Karpas-422 (cell line): ENCODE measurements at regions not wholly inside any gene's neighbourhood (a gene's known extent, or its start where the extent isn't known, plus 50 kb on each side); places are given as distances from the start of the nearest gene placed in this dataset.
"Not testable (repeated sequence)": the region's sequence is repeated elsewhere in the genome, so short reads cannot be mapped to it uniquely, and the experiment has no call there.

Experiments used
- DNase-seq: peaks from one replicate; pipeline ENCODE4 v3.0.0-alpha.2; 2015
- H2AFZ ChIP-seq: fragments of 200-600 bp; sonication (generic); 2 replicates; pipeline ENCODE4 v1.6.1; 2014; ENCODE audit warnings: antibody characterized with exemption, low read length, mixed read lengths
- H3K27ac ChIP-seq: fragments of 200-600 bp; sonication (generic); 2 replicates; pipeline ENCODE4 v1.5.1; 2014; ENCODE audit warnings: mild to moderate bottlenecking, low read length, moderate library complexity
- H3K27me3 ChIP-seq: fragments of 200-600 bp; sonication (generic); 2 replicates; pipeline ENCODE4 v1.6.1; 2014; ENCODE audit warnings: low read length, mixed read lengths
- H3K36me3 ChIP-seq: fragments of 200-600 bp; sonication (generic); 2 replicates; pipeline ENCODE4 v1.6.1; 2014; ENCODE audit warnings: low read length, mixed read lengths; ENCODE audit not compliant: insufficient read depth
- H3K4me1 ChIP-seq: fragments of 200-600 bp; sonication (generic); 2 replicates; pipeline ENCODE4 v1.6.1; 2014; ENCODE audit warnings: mild to moderate bottlenecking, low read length, mixed read lengths
- H3K4me2 ChIP-seq: fragments of 200-600 bp; sonication (generic); 2 replicates; pipeline ENCODE4 v1.6.1; 2014; ENCODE audit warnings: low read length, low read depth, mild to moderate bottlenecking; ENCODE audit not compliant: poor library complexity, severe bottlenecking
- H3K4me3 ChIP-seq: fragments of 200-600 bp; sonication (generic); 2 replicates; pipeline ENCODE4 v1.5.1; 2014; ENCODE audit warnings: mild to moderate bottlenecking, antibody characterized with exemption, low read length, mixed read lengths
- H3K79me2 ChIP-seq: fragments of 200-600 bp; sonication (generic); 2 replicates; pipeline ENCODE4 v1.6.1; 2014; ENCODE audit warnings: mild to moderate bottlenecking, low read length, mixed read lengths
- H3K9ac ChIP-seq: fragments of 200-600 bp; sonication (generic); 2 replicates; pipeline ENCODE4 v1.6.0; 2014; ENCODE audit warnings: low read length
- H3K9me2 ChIP-seq: fragments of 200-600 bp; sonication (generic), shearing (Covaris generic); replicated peaks from 2 replicates; pipeline ENCODE4 v1.6.0; 2014; ENCODE audit warnings: mild to moderate bottlenecking, low read length, moderate library complexity; ENCODE audit not compliant: insufficient read depth
- H3K9me3 ChIP-seq: fragments of 300-700, 200-600 bp; sonication (generic); 2 replicates; pipeline ENCODE4 v1.6.1; 2014; ENCODE audit warnings: low read length, mixed read lengths
- H4K20me1 ChIP-seq: fragments of 200-600 bp; sonication (generic); 2 replicates; pipeline ENCODE4 v1.6.1; 2014; ENCODE audit warnings: mild to moderate bottlenecking, antibody characterized with exemption, low read length, low read depth; ENCODE audit not compliant: insufficient read depth

DNA sequence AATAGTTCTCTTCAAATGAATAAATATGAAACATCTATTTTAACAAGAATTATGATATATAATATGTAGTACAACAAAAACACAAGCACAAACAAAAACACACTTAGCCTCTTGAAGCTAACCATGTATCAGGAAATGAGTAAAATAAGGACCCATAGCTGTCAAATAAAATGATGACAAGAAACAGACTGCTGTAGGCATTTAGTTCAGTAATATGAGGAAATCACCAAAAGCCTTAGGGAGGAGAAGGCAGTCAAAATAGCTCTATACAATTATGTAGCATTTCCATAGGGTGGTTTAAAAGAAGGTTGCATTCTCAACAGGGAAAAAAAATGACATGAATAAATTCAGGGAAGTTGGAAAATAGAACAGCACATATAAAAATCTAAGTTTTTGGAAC, 163.4 kb downstream of the PCDH20 start:
- Histone ChIP-seq H2AFZ (no peak overlapping the region), H3K27ac (no peak overlapping the region), H3K9ac (no peak overlapping the region), H3K9me3 (no peaks in the 10 kb centered on the region), H3K79me2 (no peaks in the 10 kb centered on the region), H3K9me2 (no peaks in the 10 kb centered on the region), H4K20me1 (no peaks in the 10 kb centered on the region), H3K27me3 (no peaks in the 10 kb centered on the region), H3K36me3 (no peaks in the 10 kb centered on the region), H3K4me1 (no peaks in the 10 kb centered on the region), H3K4me2 (no peak overlapping the region), H3K4me3 (no peak overlapping the region)
- no peak for DNase-seq

DNA sequence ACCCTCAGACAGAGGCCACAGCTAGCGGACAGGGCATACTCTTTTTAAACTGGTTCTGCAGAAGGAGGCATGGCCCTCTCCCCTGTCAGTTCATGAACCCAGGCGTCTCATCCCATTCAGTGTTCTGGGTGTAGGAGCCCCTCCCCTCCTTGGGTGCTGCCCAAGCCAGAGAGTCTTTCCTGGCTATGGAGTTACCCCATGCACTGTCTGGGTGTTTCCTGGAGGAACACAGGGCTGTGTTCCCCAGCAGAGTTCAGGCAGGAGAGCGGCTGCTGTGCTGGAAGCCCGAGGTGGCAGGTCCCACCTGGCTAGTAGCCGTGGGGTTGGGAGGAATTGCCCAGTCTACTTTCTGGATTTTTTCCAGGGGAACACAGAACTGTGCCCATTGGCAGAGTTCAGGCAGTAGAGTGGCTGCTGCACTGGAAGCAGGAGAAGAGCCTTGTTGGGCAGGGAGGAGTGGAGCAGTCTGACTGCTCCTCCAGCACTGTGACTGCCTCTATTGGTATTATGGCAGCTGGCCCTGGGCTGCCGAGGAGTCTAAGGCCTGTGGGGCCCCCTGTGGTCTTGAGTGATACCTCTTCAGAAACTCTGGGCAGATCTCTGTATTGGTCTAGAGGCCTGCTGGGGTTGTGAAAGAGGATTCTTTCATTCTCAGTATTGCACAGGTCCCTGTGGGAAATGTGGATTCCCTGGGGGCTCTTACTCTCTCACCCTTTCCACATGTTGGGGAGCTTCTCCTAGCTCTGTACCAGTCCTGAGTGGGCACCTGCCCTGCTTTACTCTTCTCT, 168.3 kb downstream of the PCDH20 start:
- Histone ChIP-seq H3K9me3 (no peaks in the 10 kb centered on the region), H3K9me2 (no peaks in the 10 kb centered on the region), H3K4me1 (no peaks in the 10 kb centered on the region), H3K79me2 (no peaks in the 10 kb centered on the region), H2AFZ (no peak overlapping the region), H3K4me2 (no peak overlapping the region), H3K9ac (no peak overlapping the region), H3K27ac (no peak overlapping the region), H3K27me3 (no peaks in the 10 kb centered on the region), H3K36me3 (no peaks in the 10 kb centered on the region), H3K4me3 (no peak overlapping the region), H4K20me1 (no peaks in the 10 kb centered on the region)
- DNase-seq, result no peak

DNA sequence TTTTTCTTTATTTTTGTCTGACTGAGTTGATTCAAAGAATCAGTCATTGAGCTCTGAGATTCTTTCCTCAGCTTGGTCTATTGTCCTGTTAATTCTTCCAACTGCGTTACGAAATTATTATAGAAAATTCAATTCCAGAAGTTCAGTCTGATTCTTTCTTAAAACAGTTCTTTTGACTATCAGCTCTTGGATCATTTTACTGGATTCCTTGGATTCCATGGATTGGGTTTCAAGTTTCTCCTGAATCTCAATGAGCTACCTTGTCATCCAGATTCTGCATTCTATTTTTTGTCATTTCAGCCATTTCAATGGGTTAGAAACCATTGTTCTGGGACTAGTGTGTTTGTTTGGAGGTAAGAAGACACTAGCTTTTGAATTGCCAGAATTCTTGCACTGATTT, 169.3 kb downstream of the PCDH20 start:
- Histone ChIP-seq H4K20me1 (no peaks in the 10 kb centered on the region), H3K4me3 (no peak overlapping the region), H3K36me3 (no peaks in the 10 kb centered on the region), H3K4me2 (no peak overlapping the region), H3K27ac (no peak overlapping the region), H3K9me2 (no peaks in the 10 kb centered on the region), H3K79me2 (no peaks in the 10 kb centered on the region), H3K9me3 (no peaks in the 10 kb centered on the region), H3K27me3 (no peaks in the 10 kb centered on the region), H3K4me1 (no peaks in the 10 kb centered on the region), H2AFZ (no peak overlapping the region), H3K9ac (no peak overlapping the region)
- DNase-seq, result no peak

DNA sequence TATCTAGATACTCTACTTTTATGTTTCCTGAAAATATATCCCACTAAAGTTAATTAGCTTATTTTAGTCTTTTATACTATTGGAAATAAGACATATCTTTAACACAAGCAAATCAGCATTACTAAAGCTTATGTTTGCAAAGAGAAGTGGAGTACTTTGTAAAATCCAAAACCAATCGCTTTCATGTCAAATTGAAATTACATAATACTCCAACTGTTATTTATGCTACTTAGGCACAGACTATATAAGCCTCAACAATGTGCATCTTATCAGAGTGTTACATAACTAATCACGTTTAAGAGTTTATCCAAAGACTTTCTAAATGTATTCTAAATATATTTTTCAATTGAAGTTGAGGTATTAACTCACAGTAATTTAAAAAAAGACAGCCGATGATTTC, 200.0 kb downstream of the PCDH20 start:
- Histone ChIP-seq H3K27ac (no peak overlapping the region), H3K36me3 (no peaks in the 10 kb centered on the region), H3K79me2 (no peaks in the 10 kb centered on the region), H3K27me3 (no peaks in the 10 kb centered on the region), H3K9ac (no peak overlapping the region), H2AFZ (no peak overlapping the region), H4K20me1 (no peaks in the 10 kb centered on the region), H3K9me3 (no peaks in the 10 kb centered on the region), H3K4me3 (no peak overlapping the region), H3K4me2 (no peak overlapping the region), H3K4me1 (no peaks in the 10 kb centered on the region), H3K9me2 (no peaks in the 10 kb centered on the region)
- DNase-seq, result no peak

DNA sequence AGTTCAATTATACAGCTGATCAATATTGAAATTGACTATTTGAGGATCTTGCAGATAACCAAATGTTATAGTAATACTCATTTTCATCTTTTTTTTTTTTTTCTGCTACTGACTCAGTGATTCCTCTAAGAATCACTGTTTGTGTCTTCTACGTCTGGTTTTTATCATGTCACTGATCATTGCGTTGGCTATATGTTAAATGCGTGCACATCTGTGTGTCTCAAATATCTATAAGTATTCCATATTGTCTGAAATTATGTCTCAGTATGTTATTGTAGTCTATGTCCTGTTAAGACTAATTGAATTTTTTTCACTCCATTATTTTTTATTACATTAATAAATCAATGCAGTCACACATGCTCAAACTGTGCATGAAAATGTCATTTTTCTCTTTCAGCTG, 200.5 kb downstream of the PCDH20 start:
- no peak overlapping the region for H3K4me2 ChIP-seq
- H2AFZ ChIP-seq, result no peak overlapping the region
- DNase-seq, result no peak
- no peak overlapping the region for H3K27ac ChIP-seq
- H3K36me3 ChIP-seq, result no peaks in the 10 kb centered on the region
- H3K27me3 ChIP-seq, result no peaks in the 10 kb centered on the region
- no peaks in the 10 kb centered on the region for H3K9me3 ChIP-seq
- no peak overlapping the region for H3K4me3 ChIP-seq
- H3K9me2 ChIP-seq, result no peaks in the 10 kb centered on the region
- no peaks in the 10 kb centered on the region for H3K79me2 ChIP-seq
- H4K20me1 ChIP-seq, result no peaks in the 10 kb centered on the region
- no peaks in the 10 kb centered on the region for H3K4me1 ChIP-seq
- no peak overlapping the region for H3K9ac ChIP-seq

DNA sequence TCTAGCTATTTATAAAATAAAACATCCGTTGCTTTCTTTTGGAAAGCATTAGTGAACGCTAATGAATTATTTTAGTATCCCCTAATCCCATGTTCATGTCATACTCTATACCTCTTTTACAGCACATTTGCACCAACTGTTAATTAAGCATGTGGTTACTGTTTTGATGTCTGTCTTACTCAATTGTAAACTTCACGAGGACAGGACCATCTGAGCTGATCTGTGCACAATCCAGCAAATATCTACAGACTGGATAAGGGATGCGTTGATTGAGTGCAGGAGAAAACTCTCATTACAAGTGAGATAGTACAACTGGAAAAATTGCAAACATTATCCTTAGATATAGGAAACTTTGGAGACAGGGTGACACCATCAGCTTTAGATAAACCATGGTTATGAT, 201.1 kb downstream of the PCDH20 start:
- Histone ChIP-seq H2AFZ (no peak overlapping the region), H3K27me3 (no peaks in the 10 kb centered on the region)

DNA sequence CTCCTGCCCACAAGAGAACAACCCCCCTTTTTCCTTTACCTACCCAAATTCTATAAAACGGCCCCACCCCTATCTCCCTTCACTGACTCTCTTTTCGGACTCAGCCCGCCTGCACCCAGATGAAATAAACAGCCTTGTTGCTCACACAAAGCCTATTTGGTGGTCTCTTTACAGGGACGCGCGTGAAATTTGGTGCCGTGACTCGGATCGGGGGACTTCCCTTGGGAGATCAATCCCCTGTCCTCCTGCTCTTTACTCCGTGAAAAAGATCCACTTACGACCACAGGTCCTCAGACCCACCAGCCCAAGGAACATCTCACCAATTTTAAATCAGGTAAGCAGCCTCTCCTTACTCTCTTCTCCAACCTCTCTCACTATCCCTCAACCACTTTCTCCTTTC, 209.8 kb downstream of the PCDH20 start:
- not testable (repeated sequence) for H3K4me3 ChIP-seq, H2AFZ ChIP-seq, DNase-seq, H3K9me3 ChIP-seq, H3K27ac ChIP-seq, H3K4me1 ChIP-seq, H3K79me2 ChIP-seq, H3K27me3 ChIP-seq, H3K4me2 ChIP-seq, H3K9me2 ChIP-seq, H3K36me3 ChIP-seq, H3K9ac ChIP-seq, H4K20me1 ChIP-seq

More for the DNA sequence above, 201.1 kb downstream of the PCDH20 start:
- Histone ChIP-seq H3K4me3 (no peak overlapping the region), H3K9ac (no peak overlapping the region), H3K9me2 (no peaks in the 10 kb centered on the region), H3K36me3 (no peaks in the 10 kb centered on the region), H3K9me3 (no peaks in the 10 kb centered on the region), H3K27ac (no peak overlapping the region), H3K4me1 (no peaks in the 10 kb centered on the region), H4K20me1 (no peaks in the 10 kb centered on the region), H3K79me2 (no peaks in the 10 kb centered on the region), H3K4me2 (no peak overlapping the region)
- no peak for DNase-seq

DNA sequence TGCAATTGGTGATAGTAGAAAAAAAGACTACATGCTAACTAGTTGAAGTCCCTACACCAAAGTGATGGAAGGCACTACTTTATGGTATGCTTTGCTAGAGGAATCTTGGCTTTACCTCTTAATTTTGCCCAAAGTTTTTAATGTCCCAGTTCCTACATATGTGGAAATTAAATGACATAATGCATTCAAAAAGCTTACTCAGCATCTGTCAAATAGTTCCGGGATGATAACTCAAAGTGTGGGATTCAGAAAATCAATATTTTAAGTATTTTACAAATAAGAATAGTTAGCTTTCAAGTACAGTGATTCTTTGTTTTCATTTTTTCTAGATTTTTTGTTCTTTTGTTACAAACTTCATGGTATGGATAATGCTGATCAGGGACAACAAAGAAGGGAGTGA, 211.6 kb downstream of the PCDH20 start:
- Histone ChIP-seq H3K4me1 (no peaks in the 10 kb centered on the region), H3K9me2 (no peaks in the 10 kb centered on the region), H3K27me3 (no peaks in the 10 kb centered on the region), H3K79me2 (no peaks in the 10 kb centered on the region), H3K4me2 (no peak overlapping the region), H3K9me3 (no peaks in the 10 kb centered on the region), H3K4me3 (no peak overlapping the region), H3K27ac (no peak overlapping the region), H4K20me1 (no peaks in the 10 kb centered on the region), H3K36me3 (no peaks in the 10 kb centered on the region), H2AFZ (no peak overlapping the region), H3K9ac (no peak overlapping the region)
- no peak for DNase-seq
